ENCODE measurements at regions not wholly inside any gene's neighbourhood (a gene's known extent, or its start where the extent isn't known, plus 50 kb on each side); places are given as distances from the start of the nearest gene placed in this dataset.
A peak's percentile ranks its signal among the peaks of the same experiment; 100 is the strongest.

DNA sequence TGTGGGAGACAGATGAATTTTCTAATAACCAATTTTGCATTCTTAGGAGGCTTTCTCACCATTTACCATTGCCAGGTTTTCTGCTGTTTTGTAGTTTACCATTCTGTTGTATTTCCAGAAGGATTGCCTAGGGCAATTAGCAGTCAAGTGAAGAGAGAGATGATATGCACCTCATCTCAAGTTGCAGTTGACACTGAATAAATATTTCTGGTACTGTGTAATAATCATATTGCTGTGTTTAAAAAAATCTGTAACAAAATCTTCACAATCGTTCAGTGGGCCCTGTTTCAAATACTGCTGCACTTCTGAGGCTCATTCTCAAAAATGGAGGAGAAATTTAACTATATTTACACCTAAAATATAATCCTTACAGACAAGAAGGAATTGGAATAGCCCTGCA, 706.1 kb upstream of the PTPRD start:
- DNase-seq = no peak

DNA sequence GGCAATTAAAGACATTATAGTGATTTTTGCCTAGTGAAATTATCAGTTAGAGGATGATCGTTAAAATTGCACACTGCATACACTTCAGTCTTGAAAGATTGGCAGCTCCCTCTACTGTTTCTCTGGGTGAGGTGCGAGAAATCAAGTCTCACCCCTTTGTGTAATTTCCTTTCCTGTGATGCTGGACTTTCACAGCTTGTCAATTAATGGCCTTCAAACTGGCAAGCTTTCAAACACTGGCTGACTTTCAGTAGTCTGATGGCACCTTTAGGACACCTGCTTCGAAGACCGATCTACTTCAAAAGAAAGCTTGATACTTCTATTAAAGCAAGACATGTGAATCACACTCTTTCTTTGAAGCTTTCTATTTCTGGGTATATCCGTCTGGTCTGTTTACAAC, 706.7 kb upstream of the PTPRD start:
- DNase-seq = peak in 8 of 56 donors; percentile 1 to 13 (median 5)

DNA sequence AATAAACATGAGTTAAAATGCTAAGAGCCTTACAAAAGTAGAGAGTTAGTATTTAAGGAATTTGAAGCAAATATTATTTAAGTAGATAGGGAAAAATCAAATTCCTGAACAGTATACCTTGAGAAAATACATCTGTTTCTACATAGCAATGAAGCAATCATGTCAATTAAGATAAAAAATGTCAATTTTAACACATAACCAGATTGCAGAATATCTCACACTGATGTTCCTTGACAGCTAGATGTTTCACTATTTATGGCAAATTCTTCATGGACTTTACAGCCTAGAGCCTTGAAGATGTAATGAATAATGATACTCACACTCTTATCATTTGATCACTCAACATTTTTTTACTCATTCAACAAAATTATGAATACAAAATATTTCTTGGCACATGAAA, 708.2 kb upstream of the PTPRD start:
- DNase-seq = no peak

GRCh38 chr9:11323457-11323856, 710.7 kb upstream of the PTPRD start:
- DNase-seq = no peak

DNA sequence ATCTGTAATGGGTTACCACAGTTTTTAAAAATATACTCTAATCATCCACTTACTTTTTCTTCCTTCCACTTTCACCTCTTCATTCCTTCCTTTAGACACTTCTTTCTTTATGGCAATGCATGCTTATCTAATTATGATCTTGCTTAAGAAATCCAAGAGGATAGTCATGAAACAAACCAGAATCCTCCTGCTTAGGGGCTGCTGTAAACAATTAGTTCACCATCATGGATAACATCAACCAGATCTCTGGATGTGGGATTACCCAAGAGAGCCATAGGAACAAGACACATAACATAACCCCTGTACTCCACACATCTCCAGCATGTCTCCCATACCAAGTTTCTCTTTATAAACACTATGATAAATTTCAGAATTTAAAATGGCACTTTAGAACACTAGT, 713.4 kb upstream of the PTPRD start:
- DNase-seq = no peak

GRCh38 chr9:11328326-11328725, 715.5 kb upstream of the PTPRD start:
- DNase-seq = no peak

DNA sequence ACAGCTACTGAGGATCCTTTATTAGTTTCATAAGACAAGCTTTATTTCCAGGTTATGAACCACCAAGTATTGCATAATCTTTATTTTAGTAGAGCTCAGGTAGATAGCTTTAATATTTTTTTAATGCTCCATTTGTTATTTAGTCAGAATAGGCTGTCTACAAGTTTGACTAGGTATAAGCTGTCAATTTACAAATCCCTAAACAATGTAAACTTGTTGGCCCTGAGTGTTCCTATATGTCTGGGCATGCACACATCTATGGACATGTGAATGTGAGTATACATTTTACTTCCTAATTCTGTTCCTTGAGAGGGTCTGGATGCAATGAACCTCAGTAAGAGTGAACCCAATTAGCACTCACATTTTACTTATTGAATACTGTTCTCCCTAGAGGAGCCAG, 722.2 kb upstream of the PTPRD start:
- DNase-seq = no peak

- DNase-seq = no peak
These were observed 725.3 kb upstream of the PTPRD start for GRCh38 chr9:11338130-11338529.

DNA sequence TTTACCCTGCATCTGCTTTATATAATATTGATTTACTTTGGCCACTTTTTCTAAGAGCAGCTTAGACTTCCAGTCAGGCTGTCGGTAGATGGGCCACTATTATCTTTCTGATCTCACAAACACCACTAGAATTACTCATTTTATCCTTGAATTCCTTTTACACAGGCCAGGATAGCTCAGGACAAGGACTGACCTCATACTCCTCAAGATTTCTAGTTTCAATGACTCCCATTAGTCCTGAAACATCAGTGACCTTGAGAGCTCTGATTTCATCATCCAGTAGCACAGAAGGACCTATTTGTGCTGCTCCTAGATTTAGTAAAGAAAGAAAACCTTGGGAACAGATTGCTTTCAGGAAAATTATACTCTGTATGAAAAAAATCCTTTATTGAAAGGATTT, 727.9 kb upstream of the PTPRD start:
- no peak for DNase-seq

DNA sequence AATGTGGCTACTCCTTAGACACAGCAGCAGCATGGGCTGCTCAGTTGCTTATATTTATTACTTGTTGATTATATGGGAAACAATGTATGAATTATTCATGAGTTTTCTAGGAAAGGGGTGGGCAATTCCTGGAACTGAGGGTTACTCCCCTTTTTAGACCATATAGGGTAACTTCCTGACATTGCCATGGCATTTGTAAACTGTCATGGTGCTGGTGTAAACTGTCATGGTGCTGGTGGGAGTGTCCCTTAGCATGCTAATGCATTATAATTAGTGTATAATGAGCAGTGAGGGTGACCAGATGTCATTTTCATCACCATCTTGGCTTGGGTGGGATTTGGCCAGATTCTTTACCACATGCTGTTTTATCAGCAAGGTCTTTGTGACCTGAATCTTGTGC, 734.6 kb upstream of the PTPRD start:
- no peak for DNase-seq

GRCh38 chr9:11348366-11348765, 735.6 kb upstream of the PTPRD start:
- peak in 2 of 56 donors; percentile 1 to 3 for DNase-seq

DNA sequence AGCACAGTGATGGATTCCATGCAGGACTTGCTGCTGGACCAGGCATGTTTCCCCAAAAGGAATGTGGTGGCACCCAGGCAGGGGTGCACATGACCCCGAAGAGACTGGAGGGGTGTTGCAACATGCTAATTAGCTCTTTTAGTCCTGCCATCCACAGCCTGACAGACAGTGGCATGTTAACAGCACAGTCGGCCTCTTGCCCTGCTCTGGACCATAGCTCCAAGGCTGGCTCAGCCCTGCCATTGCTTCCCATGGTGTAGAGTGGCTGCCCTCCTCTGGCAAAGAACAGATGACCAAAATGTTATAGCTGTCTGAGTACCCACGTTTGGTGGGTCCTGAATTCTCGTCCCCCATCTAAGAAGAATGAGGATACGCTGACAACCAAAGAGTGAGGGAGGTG, 736.4 kb upstream of the PTPRD start:
- no peak for DNase-seq

GRCh38 chr9:11352612-11353011, 739.8 kb upstream of the PTPRD start:
- DNase-seq = no peak

GRCh38 chr9:11356067-11356466, 743.3 kb upstream of the PTPRD start:
- DNase-seq = no peak

DNA sequence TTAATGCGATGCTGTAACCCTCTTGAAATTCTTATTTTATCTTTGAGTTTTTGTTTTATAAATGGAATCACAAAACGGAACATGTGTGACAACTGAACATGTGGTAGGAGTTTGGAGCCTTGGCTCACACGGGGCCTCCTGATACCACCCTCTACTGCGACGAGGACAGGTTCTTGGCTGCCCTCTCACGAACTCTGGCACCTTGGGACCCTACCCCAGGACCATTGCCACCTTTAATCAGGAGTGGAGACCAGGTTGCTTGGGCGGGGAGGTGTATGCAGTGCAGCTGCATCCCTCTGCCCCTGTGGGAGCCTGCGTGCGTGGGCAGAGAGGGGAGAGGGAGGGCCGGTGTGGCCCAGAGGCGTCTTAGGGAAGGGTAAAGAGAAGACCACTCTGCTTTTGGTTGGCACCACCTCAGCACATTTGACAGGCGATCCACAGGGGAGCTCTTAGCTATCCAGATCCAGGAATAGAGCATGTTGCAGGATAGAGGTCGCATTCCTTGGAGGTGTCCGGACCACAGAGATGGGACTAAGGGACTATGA, 753.9 kb upstream of the PTPRD start:
- no peak for DNase-seq

GRCh38 chr9:11374926-11375325, 762.1 kb upstream of the PTPRD start:
- no peak for DNase-seq

DNA sequence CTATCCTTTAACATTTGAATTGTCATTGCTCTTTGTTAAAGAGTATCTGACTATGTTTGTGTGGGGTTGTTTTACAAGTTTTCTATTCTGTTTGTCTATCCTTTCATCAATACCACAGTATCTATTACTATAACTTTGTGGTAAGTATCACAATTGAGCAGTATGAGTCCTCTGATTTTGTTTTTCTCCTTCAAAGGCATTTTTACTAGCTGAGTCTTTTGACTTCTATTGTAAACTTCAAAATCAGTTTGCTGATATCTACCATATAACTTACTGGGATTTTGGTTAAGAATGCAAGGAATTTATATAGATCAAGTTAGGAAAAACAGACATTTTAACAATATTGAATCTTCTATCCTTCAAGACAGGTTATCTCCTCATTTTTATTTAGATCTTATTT, 789.8 kb upstream of the PTPRD start:
- no peak for DNase-seq

- DNase-seq = no peak
These were observed 801.4 kb upstream of the PTPRD start for GRCh38 chr9:11414241-11414640.

- no peak for DNase-seq
These were observed 805.0 kb upstream of the PTPRD start for GRCh38 chr9:11417782-11418181.

DNA sequence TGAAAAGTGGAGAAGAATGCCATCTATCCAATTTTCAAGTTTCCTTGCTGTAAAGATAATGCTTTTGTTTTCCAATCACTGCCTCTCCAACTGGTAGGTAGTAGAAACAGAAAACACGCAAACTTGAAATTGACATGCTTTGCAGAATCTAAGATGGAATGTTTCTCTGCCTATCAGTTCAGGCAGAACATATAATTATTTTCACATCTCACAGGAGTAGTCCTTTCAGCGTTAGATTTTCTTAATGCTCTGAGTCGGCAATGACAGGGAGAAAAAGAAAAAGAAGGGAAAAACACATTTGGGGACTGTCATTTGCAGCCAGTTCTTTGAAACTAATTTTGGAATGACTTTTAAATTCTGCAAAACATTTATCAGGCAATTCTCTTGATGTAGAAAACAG, 818.7 kb upstream of the PTPRD start:
- no peak for DNase-seq

DNA sequence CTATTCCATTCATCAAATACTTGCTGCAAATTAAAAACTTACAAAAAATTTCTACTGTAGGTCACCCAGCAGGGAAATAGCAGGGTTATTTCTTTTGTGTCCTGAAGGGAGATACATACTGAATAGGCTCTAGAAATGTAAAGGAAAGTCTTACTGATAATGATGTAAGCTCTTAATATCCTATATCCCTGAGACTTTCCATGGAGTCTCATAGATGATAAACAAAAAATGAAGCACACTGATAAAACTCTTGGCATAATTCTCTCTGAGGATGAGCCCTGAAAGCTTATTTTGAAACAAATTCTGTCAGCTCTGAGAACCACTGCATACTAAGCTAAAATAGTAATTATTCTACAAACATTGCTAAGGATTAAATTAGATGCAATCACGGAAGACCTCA, 819.6 kb upstream of the PTPRD start:
- no peak for DNase-seq

GRCh38 chr9:11443631-11444030, 830.8 kb upstream of the PTPRD start:
- no peak for DNase-seq

DNA sequence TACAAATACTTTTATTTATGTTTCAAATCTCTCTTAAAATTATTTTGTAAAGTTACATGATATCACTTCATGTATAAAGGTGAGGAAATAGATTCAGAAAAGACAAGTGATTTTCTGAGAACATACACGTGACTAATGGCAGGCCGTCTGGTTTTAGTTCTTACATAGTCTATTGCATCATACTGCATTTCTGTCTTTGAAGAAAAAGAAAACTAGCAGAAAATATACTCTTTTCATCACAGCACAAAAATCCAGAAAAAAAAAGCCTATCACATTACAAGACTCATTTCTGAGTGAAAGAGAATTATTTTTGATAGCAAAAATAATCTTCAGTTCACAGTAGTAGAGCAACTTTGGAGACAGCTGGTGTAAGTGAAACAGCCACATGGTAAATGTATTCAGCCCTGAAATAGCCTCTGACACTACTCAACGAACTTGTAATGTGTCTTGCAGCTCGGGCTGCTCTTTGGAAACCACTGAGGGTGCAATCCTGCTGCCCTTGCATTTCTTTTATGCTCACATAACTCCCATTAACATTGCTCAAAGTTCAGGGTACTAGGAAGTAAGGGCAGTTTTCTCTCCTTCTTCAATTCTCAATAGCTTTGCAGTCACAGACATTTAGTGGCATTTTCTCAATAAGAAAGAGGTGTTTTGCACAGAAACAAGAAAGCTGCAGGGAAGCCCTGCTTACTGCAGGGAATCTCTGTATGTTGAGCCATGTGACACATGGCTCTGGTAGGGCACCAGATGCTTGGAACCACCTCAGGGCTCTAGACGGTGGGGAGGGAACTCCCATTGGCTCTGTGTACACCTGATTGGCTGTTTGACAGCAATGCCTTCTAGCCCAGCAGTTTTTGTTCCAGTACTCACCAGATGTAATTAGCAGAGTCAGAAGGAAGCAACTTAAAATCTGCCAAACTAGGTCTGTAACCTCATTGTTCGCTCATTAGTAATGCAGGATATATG, 845.3 kb upstream of the PTPRD start:
- DNase-seq = no peak
